EL (cell line): ENCODE measurements at regions not wholly inside any gene's neighbourhood (a gene's known extent, or its start where the extent isn't known, plus 50 kb on each side); places are given as distances from the start of the nearest gene placed in this dataset.
A peak's percentile ranks its signal among the peaks of the same experiment; 100 is the strongest.
"Not testable (repeated sequence)": the region's sequence is repeated elsewhere in the genome, so short reads cannot be mapped to it uniquely, and the experiment has no call there.

Source experiments
- DNase-seq: peaks from one replicate; pipeline ENCODE4 v3.0.0-alpha.2; 2016

GRCh38 chr4:71081192-71081591 is 87.7 kb downstream of the DCK start:
- no peak for DNase-seq

- no peak for DNase-seq
Observed at GRCh38 chr4:71093745-71094144, 100.3 kb downstream of the DCK start.

GRCh38 chr4:71094201-71094600 is 100.8 kb downstream of the DCK start:
- no peak for DNase-seq

- DNase-seq: no peak
Observed at GRCh38 chr4:71095141-71095540, 101.7 kb downstream of the DCK start.

GRCh38 chr4:71095545-71095944 is 102.1 kb downstream of the DCK start:
- DNase-seq: peak; percentile 3

GRCh38 chr4:71107726-71108125 is 114.3 kb downstream of the DCK start:
- DNase-seq: no peak

GRCh38 chr4:71110499-71110898 is 117.0 kb downstream of the DCK start:
- no peak for DNase-seq

- DNase-seq: not testable (repeated sequence)
Observed at GRCh38 chr4:71111133-71111532, 117.7 kb downstream of the DCK start.

GRCh38 chr4:71113294-71113693 is 119.8 kb downstream of the DCK start:
- no peak for DNase-seq

GRCh38 chr4:71120831-71121524 is 127.5 kb downstream of the DCK start:
- DNase-seq: no peak

GRCh38 chr4:71123951-71124350 is 130.5 kb downstream of the DCK start:
- no peak for DNase-seq

GRCh38 chr4:71125137-71125536 is 131.7 kb downstream of the DCK start:
- DNase-seq: no peak

- peak; percentile 95 for DNase-seq
Observed at GRCh38 chr4:71126719-71127118, 133.3 kb downstream of the DCK start.

- peak; percentile 83 for DNase-seq
Observed at GRCh38 chr4:71130827-71131603, 137.6 kb downstream of the DCK start.

- no peak for DNase-seq
Observed at GRCh38 chr4:71132486-71132885, 139.0 kb downstream of the DCK start.

- DNase-seq: peak; percentile 31
Observed at GRCh38 chr4:71133491-71133890, 140.0 kb downstream of the DCK start.

- DNase-seq: no peak
Observed at GRCh38 chr4:71136071-71136470, 142.6 kb downstream of the DCK start.

GRCh38 chr4:71138007-71138615 is 144.7 kb downstream of the DCK start:
- DNase-seq: no peak

GRCh38 chr4:71140563-71140962 is 147.1 kb downstream of the DCK start:
- DNase-seq: no peak

- DNase-seq: no peak
Observed at GRCh38 chr4:71141125-71141524, 147.7 kb downstream of the DCK start.

GRCh38 chr4:71147261-71147660 is 153.8 kb downstream of the DCK start:
- no peak for DNase-seq

- no peak for DNase-seq
Observed at GRCh38 chr4:71148545-71148944, 155.1 kb downstream of the DCK start.

GRCh38 chr4:71151054-71151453 is 157.6 kb downstream of the DCK start:
- no peak for DNase-seq

GRCh38 chr4:71156616-71157015 is 163.2 kb downstream of the DCK start:
- DNase-seq: no peak
